HEK293 (cell line): ENCODE measurements at regions not wholly inside any gene's neighbourhood (a gene's known extent, or its start where the extent isn't known, plus 50 kb on each side); places are given as distances from the start of the nearest gene placed in this dataset.

Experiments
- CTCF ChIA-PET: fragments of 350-600 bp; formaldehyde crosslinking; extraction: SDS; loops from one replicate; lab custom pipeline; 2021; ENCODE audit warnings: antibody characterized with exemption; lab: Yijun Ruan, JAX
- POLR2A ChIA-PET: fragments of 300-600 bp; formaldehyde crosslinking; extraction: SDS; loops from one replicate; lab custom pipeline; 2020; ENCODE audit warnings: antibody characterized with exemption, inconsistent platforms; lab: Yijun Ruan, JAX
- H3K27ac ChIP-seq: fragments of 200-500 bp; sonication (Bioruptor generic); 2 replicates; pipeline ENCODE4 v1.5.1; 2014; ENCODE audit warnings: low read depth, low read length, control low read depth, inconsistent platforms; ENCODE audit errors: extremely low read depth
- H3K36me3 ChIP-seq, 2 experiments: fragments of 200-500 bp in 1 of 2; sonication (Bioruptor generic) in 1 of 2; 1 replicate in 1 of 2; 2 replicates in 1 of 2; pipeline ENCODE4 v1.5.1; 2014 to 2017; ENCODE audit warnings: inconsistent platforms in 2 of 2, low read length in 2 of 2; ENCODE audit not compliant: control insufficient read depth in 2 of 2, insufficient read depth in 1 of 2
- H3K4me1 ChIP-seq: fragments of 200-500 bp; sonication (Bioruptor generic); 2 replicates; pipeline ENCODE4 v1.5.1; 2014; ENCODE audit warnings: mild to moderate bottlenecking, low read length, inconsistent platforms; ENCODE audit not compliant: control insufficient read depth, insufficient read depth
- H3K4me3 ChIP-seq: 2 replicates; pipeline ENCODE4 v1.5.1; 2011; ENCODE audit warnings: low read depth, mild to moderate bottlenecking, control low read depth, low read length, moderate library complexity
- H3K9me3 ChIP-seq: fragments of 200-500 bp; sonication (Bioruptor generic); 2 replicates; pipeline ENCODE4 v1.5.1; 2014; ENCODE audit warnings: low read depth, low read length, inconsistent platforms; ENCODE audit not compliant: control insufficient read depth, insufficient read depth
- EGR2 ChIP-seq: fragments of 450-650 bp; formaldehyde crosslinking; IDR thresholded peaks from 2 replicates; pipeline ENCODE4 v1.5.1; 2016; ENCODE audit warnings: low read depth, missing biosample characterization, missing genetic modification characterization
- IKZF3 ChIP-seq: fragments of 450-650 bp; IDR thresholded peaks from 2 replicates; pipeline ENCODE4 v1.5.0; 2018; ENCODE audit warnings: missing biosample characterization, mild to moderate bottlenecking, missing genetic modification characterization, moderate library complexity
- KLF1 ChIP-seq: fragments of 450-650 bp; formaldehyde crosslinking; IDR thresholded peaks from 2 replicates; pipeline ENCODE4 v1.5.1; 2016; ENCODE audit warnings: missing biosample characterization, missing genetic modification characterization
- KLF7 ChIP-seq: fragments of 450-650 bp; formaldehyde crosslinking; IDR thresholded peaks from 2 replicates; pipeline ENCODE4 v1.5.1; 2016; ENCODE audit warnings: missing biosample characterization, missing genetic modification characterization, borderline replicate concordance
- PATZ1 ChIP-seq: fragments of 450-650 bp; formaldehyde crosslinking; IDR thresholded peaks from 2 replicates; pipeline ENCODE4 v1.5.1; 2016; ENCODE audit warnings: missing biosample characterization, missing genetic modification characterization
- ZBTB20 ChIP-seq: fragments of 450-650 bp; formaldehyde crosslinking; IDR thresholded peaks from 2 replicates; pipeline ENCODE4 v1.5.1; 2016; ENCODE audit warnings: missing biosample characterization, missing genetic modification characterization
- ZBTB21 ChIP-seq: fragments of 450-650 bp; formaldehyde crosslinking; IDR thresholded peaks from 2 replicates; pipeline ENCODE4 v1.5.1; 2017; ENCODE audit warnings: missing biosample characterization, missing genetic modification characterization
- ZBTB44 ChIP-seq: fragments of 450-650 bp; IDR thresholded peaks from 2 replicates; pipeline ENCODE4 v1.5.1; 2018; ENCODE audit warnings: missing biosample characterization, mild to moderate bottlenecking, missing genetic modification characterization
- ZBTB6 ChIP-seq: fragments of 450-650 bp; formaldehyde crosslinking; IDR thresholded peaks from 2 replicates; pipeline ENCODE4 v1.5.1; 2017; ENCODE audit warnings: missing biosample characterization, missing genetic modification characterization
- ZFP69B ChIP-seq: fragments of 450-650 bp; formaldehyde crosslinking; IDR thresholded peaks from 2 replicates; pipeline ENCODE4 v1.5.1; 2016; ENCODE audit warnings: missing biosample characterization, missing genetic modification characterization
- ZNF132 ChIP-seq: fragments of 450-650 bp; formaldehyde crosslinking; IDR thresholded peaks from 2 replicates; pipeline ENCODE4 v1.5.1; 2017; ENCODE audit warnings: missing biosample characterization, missing genetic modification characterization, borderline replicate concordance
- ZNF140 ChIP-seq: fragments of 450-650 bp; formaldehyde crosslinking; IDR thresholded peaks from 2 replicates; pipeline ENCODE4 v1.5.1; 2016; ENCODE audit warnings: missing biosample characterization, missing genetic modification characterization
- ZNF148 ChIP-seq: fragments of 450-650 bp; formaldehyde crosslinking; IDR thresholded peaks from 2 replicates; pipeline ENCODE4 v1.5.0; 2017; ENCODE audit warnings: missing biosample characterization, missing genetic modification characterization, borderline replicate concordance
- ZNF211 ChIP-seq: fragments of 450-650 bp; formaldehyde crosslinking; IDR thresholded peaks from 2 replicates; pipeline ENCODE4 v1.5.1; 2016; ENCODE audit warnings: low read depth, missing biosample characterization, missing genetic modification characterization
- ZNF266 ChIP-seq: fragments of 450-650 bp; formaldehyde crosslinking; IDR thresholded peaks from 2 replicates; pipeline ENCODE4 v1.5.1; 2016; ENCODE audit warnings: missing biosample characterization, missing genetic modification characterization, low read depth
- ZNF335 ChIP-seq: fragments of 450-650 bp; formaldehyde crosslinking; conservative IDR thresholded peaks from 2 replicates; pipeline ENCODE4 v1.5.1; 2016; ENCODE audit warnings: missing biosample characterization, missing genetic modification characterization
- ZNF510 ChIP-seq: fragments of 450-650 bp; formaldehyde crosslinking; IDR thresholded peaks from 2 replicates; pipeline ENCODE4 v1.5.1; 2018; ENCODE audit warnings: mild to moderate bottlenecking, missing genetic modification characterization, missing biosample characterization; ENCODE audit not compliant: insufficient replicate concordance
- ZNF558 ChIP-seq: fragments of 450-650 bp; formaldehyde crosslinking; IDR thresholded peaks from 2 replicates; pipeline ENCODE4 v1.5.1; 2016; ENCODE audit warnings: missing biosample characterization, missing genetic modification characterization
- ZNF560 ChIP-seq: fragments of 450-650 bp; formaldehyde crosslinking; IDR thresholded peaks from 2 replicates; pipeline ENCODE4 v1.5.1; 2017; ENCODE audit warnings: missing biosample characterization, missing genetic modification characterization, borderline replicate concordance
- ZNF580 ChIP-seq: fragments of 450-650 bp; formaldehyde crosslinking; IDR thresholded peaks from 2 replicates; pipeline ENCODE4 v1.5.1; 2016; ENCODE audit warnings: missing biosample characterization, missing genetic modification characterization
- ZNF610 ChIP-seq: fragments of 450-650 bp; formaldehyde crosslinking; IDR thresholded peaks from 2 replicates; pipeline ENCODE4 v1.5.1; 2016; ENCODE audit warnings: missing biosample characterization, missing genetic modification characterization, borderline replicate concordance
- ZNF645 ChIP-seq: fragments of 450-650 bp; formaldehyde crosslinking; IDR thresholded peaks from 2 replicates; pipeline ENCODE4; 2016; ENCODE audit warnings: missing biosample characterization, missing genetic modification characterization
- ZNF658 ChIP-seq: fragments of 450-650 bp; formaldehyde crosslinking; IDR thresholded peaks from 2 replicates; pipeline ENCODE4; 2016; ENCODE audit warnings: missing biosample characterization, missing genetic modification characterization
- ZNF830 ChIP-seq: fragments of 450-650 bp; IDR thresholded peaks from 2 replicates; pipeline ENCODE4 v1.5.0; 2018; ENCODE audit warnings: missing biosample characterization, missing genetic modification characterization, low read depth, mild to moderate bottlenecking, moderate library complexity
- ZNF837 ChIP-seq: fragments of 450-650 bp; formaldehyde crosslinking; IDR thresholded peaks from 2 replicates; pipeline ENCODE4 v1.5.1; 2016; ENCODE audit warnings: missing biosample characterization, missing genetic modification characterization

- POLR2A ChIA-PET = no interaction called here
- Histone ChIP-seq H3K9me3 (no peaks in the 10 kb centered on the region), H3K4me1 (no peaks in the 10 kb centered on the region), H3K4me3 (no peak overlapping the region), H3K36me3 (no peaks in the 10 kb centered on the region), H3K27ac (no peak overlapping the region)
- no peak for TF ChIP-seq ZNF148 (tag by site-specific recombination)
- CTCF ChIA-PET = no interaction called here
These were observed 197.2 kb upstream of the FSHR start for GRCh38 chr2:49351560-49351959.

- Histone ChIP-seq H3K4me3 (no peak overlapping the region), H3K9me3 (no peaks in the 10 kb centered on the region), H3K27ac (no peak overlapping the region), H3K36me3 (no peaks in the 10 kb centered on the region), H3K4me1 (no peaks in the 10 kb centered on the region)
- POLR2A ChIA-PET = no interaction called here
- TF ChIP-seq ZBTB21 = no peak
- TF ChIP-seq EGR2 (tag by site-specific recombination) = no peak
- no peak for TF ChIP-seq ZNF132 (tag by site-specific recombination)
- no peak for TF ChIP-seq KLF1 (tag by site-specific recombination)
- TF ChIP-seq ZNF658 (tag by site-specific recombination) = no peak
- TF ChIP-seq ZNF266 (tag by site-specific recombination) = no peak
- TF ChIP-seq ZBTB6 (tag by site-specific recombination) = no peak
- TF ChIP-seq ZNF558 (tag by site-specific recombination) = no peak
- no peak for TF ChIP-seq KLF7 (tag by site-specific recombination)
- no peak for TF ChIP-seq ZFP69B (tag by site-specific recombination)
- TF ChIP-seq ZNF510 (tag by site-specific recombination) = no peak
- TF ChIP-seq ZNF580 (tag by site-specific recombination) = no peak
- TF ChIP-seq ZNF140 (tag by site-specific recombination) = no peak
- no peak for TF ChIP-seq ZBTB20 (tag by site-specific recombination)
- no peak for TF ChIP-seq PATZ1 (tag by site-specific recombination)
- CTCF ChIA-PET = no interaction called here
These were observed 189.3 kb upstream of the FSHR start for GRCh38 chr2:49343638-49344037.

- no peaks in the 10 kb centered on the region for H3K36me3 ChIP-seq
- CTCF ChIA-PET = no interaction called here
- no peaks in the 10 kb centered on the region for H3K9me3 ChIP-seq
- H3K27ac ChIP-seq = no peak overlapping the region
- no peak overlapping the region for H3K4me3 ChIP-seq
- POLR2A ChIA-PET = no interaction called here
- TF ChIP-seq ZNF837 (tag by site-specific recombination) = no peak
- TF ChIP-seq ZNF335 = no peak
- TF ChIP-seq ZNF830 (tag by site-specific recombination) = no peak
- TF ChIP-seq ZBTB44 (tag by site-specific recombination) = no peak
- no peak for TF ChIP-seq ZFP69B (tag by site-specific recombination)
- TF ChIP-seq ZNF645 (tag by site-specific recombination) = no peak
- TF ChIP-seq IKZF3 (tag by site-specific recombination) = no peak
- TF ChIP-seq ZNF610 (tag by site-specific recombination) = no peak
- TF ChIP-seq ZNF560 (tag by site-specific recombination) = no peak
- TF ChIP-seq ZNF211 (tag by site-specific recombination) = no peak
- no peaks in the 10 kb centered on the region for H3K4me1 ChIP-seq
These were observed 187.8 kb upstream of the FSHR start for GRCh38 chr2:49342156-49342555.
